SK-N-SH (cell line): ENCODE measurements at regions not wholly inside any gene's neighbourhood (a gene's known extent, or its start where the extent isn't known, plus 50 kb on each side); places are given as distances from the start of the nearest gene placed in this dataset.

Experiments used
- CTCF ChIA-PET: fragments of 300-600, 350-600 bp; formaldehyde crosslinking; extraction: SDS; loops from one replicate; lab custom pipeline; 2021; lab: Yijun Ruan, JAX
- POLR2A ChIA-PET: fragments of 350-600 bp; sonication (Branson Sonifier 250); formaldehyde crosslinking; extraction: SDS; loops from one replicate; lab custom pipeline; 2020; ENCODE audit warnings: antibody characterized with exemption, inconsistent platforms; lab: Yijun Ruan, JAX
- DNase-seq: peaks from one replicate; pipeline ENCODE4 v3.0.0; 2012
- H2AFZ ChIP-seq: fragments of 200-600 bp; sonication (generic); 2 replicates; pipeline ENCODE4 v1.8.1; 2016; ENCODE audit warnings: antibody characterized with exemption, mild to moderate bottlenecking, low read depth
- H3F3A ChIP-seq: fragments of 200-600 bp; sonication (generic); replicated peaks from 2 replicates; pipeline ENCODE3; 2016; ENCODE audit warnings: antibody characterized with exemption, mild to moderate bottlenecking; ENCODE audit not compliant: insufficient read depth
- H3K27ac ChIP-seq, 2 experiments: fragments of 200-500 bp in 1 of 2; fragments of 200-600 bp in 1 of 2; sonication (Bioruptor generic) in 1 of 2; sonication (generic), shearing (Covaris generic) in 1 of 2; 2 replicates each; pipeline versions ENCODE4 v1.5.1 to v1.6.1; 2014 to 2016; ENCODE audit warnings: low read depth in 2 of 2, inconsistent platforms in 1 of 2, low read length in 1 of 2, mild to moderate bottlenecking in 1 of 2, mixed read lengths in 1 of 2
- H3K27me3 ChIP-seq: fragments of 200-600 bp; sonication (generic), shearing (Covaris generic); 2 replicates; pipeline ENCODE4 v1.6.1; 2016; ENCODE audit warnings: mixed run types; ENCODE audit not compliant: insufficient read depth
- H3K36me3 ChIP-seq, 2 experiments: fragments of 200-500 bp in 1 of 2; fragments of 200-600 bp in 1 of 2; sonication (Bioruptor generic) in 1 of 2; sonication (generic) in 1 of 2; replicated peaks in 1 of 2; 2 replicates each; pipeline versions ENCODE3 to v1.5.1; 2014 to 2016; ENCODE audit warnings: low read length in 1 of 2, mild to moderate bottlenecking in 1 of 2; ENCODE audit not compliant: insufficient read depth in 2 of 2, control insufficient read depth in 1 of 2
- H3K4me1 ChIP-seq, 2 experiments: fragments of 200-500 bp in 1 of 2; fragments of 200-600 bp in 1 of 2; sonication (Bioruptor generic) in 1 of 2; sonication (generic), shearing (Covaris generic) in 1 of 2; 2 replicates each; pipeline versions ENCODE4 v1.5.1 to v1.6.1; 2014 to 2016; ENCODE audit warnings: low read depth in 1 of 2, low read length in 1 of 2, mixed run types in 1 of 2; ENCODE audit not compliant: insufficient read depth in 2 of 2, control insufficient read depth in 1 of 2
- H3K4me2 ChIP-seq: fragments of 200-600 bp; sonication (generic), shearing (Covaris generic); 2 replicates; pipeline ENCODE4 v1.6.1; 2017; ENCODE audit warnings: mixed run types
- H3K4me3 ChIP-seq, 2 experiments: fragments of 200-500 bp in 1 of 2; fragments of 200-600 bp in 1 of 2; sonication (Bioruptor generic) in 1 of 2; sonication (generic), shearing (Covaris generic) in 1 of 2; 2 replicates each; pipeline versions ENCODE4 v1.5.1 to v1.8.1; 2014 to 2016; ENCODE audit warnings: low read depth in 2 of 2, inconsistent platforms in 1 of 2, low read length in 1 of 2, mild to moderate bottlenecking in 1 of 2, mixed read lengths in 1 of 2, moderate library complexity in 1 of 2
- H3K79me2 ChIP-seq: fragments of 200-600 bp; sonication (generic); 2 replicates; pipeline ENCODE4 v1.8.1; 2017; ENCODE audit warnings: mild to moderate bottlenecking; ENCODE audit not compliant: insufficient read depth
- H3K9ac ChIP-seq: fragments of 200-600 bp; sonication (generic); 2 replicates; pipeline ENCODE4 v1.6.1; 2017; ENCODE audit warnings: mixed run types
- H3K9me2 ChIP-seq: fragments of 200-600 bp; sonication (generic); 2 replicates; pipeline ENCODE4 v1.6.1; 2017; ENCODE audit warnings: mixed run types
- H3K9me3 ChIP-seq: fragments of 200-600 bp; sonication (generic); 2 replicates; pipeline ENCODE4 v1.6.1; 2017; ENCODE audit warnings: mixed run types, mild to moderate bottlenecking, moderate library complexity
- H4K20me1 ChIP-seq: fragments of 200-600 bp; sonication (generic); 2 replicates; pipeline ENCODE4 v1.6.1; 2017; ENCODE audit warnings: mild to moderate bottlenecking, mixed run types; ENCODE audit not compliant: insufficient read depth
- CHD2 ChIP-seq: fragments of 150-350 bp; IDR thresholded peaks from 2 replicates; pipeline ENCODE4 v1.6.1; 2018; ENCODE audit warnings: low read length; ENCODE audit not compliant: partially characterized antibody
- FOSL2 ChIP-seq: IDR thresholded peaks from 2 replicates; pipeline ENCODE4 v1.4.0; 2012; ENCODE audit warnings: low read depth, mild to moderate bottlenecking, moderate library complexity, borderline replicate concordance
- FOXJ3 ChIP-seq: sonication (generic); formaldehyde crosslinking; IDR thresholded peaks from 2 replicates; pipeline ENCODE4 v1.5.1; 2020; ENCODE audit warnings: mild to moderate bottlenecking, missing genetic modification reagents
- FOXM1 ChIP-seq: IDR thresholded peaks from 2 replicates; pipeline ENCODE4 v1.4.0; 2012; ENCODE audit warnings: low read depth, mild to moderate bottlenecking
- GABPA ChIP-seq: IDR thresholded peaks from 2 replicates; pipeline ENCODE4 v1.4.0; 2012; ENCODE audit warnings: low read depth, mild to moderate bottlenecking
- NFIC ChIP-seq: IDR thresholded peaks from 2 replicates; pipeline ENCODE4 v1.4.0; 2012; ENCODE audit warnings: borderline replicate concordance
- NRF1 ChIP-seq: IDR thresholded peaks from 2 replicates; pipeline ENCODE4 v1.6.1; 2012; ENCODE audit warnings: low read depth, mild to moderate bottlenecking, low read length
- POLR2AphosphoS5 ChIP-seq: IDR thresholded peaks from 2 replicates; pipeline ENCODE4 v1.6.1; 2012; ENCODE audit warnings: low read depth, low read length
- RAD21 ChIP-seq: IDR thresholded peaks from 2 replicates; pipeline ENCODE4 v1.6.1; 2012; ENCODE audit warnings: mild to moderate bottlenecking, low read length
- RFX5 ChIP-seq: IDR thresholded peaks from 2 replicates; pipeline ENCODE4 v1.6.1; 2012; ENCODE audit warnings: mild to moderate bottlenecking, improper control_type of control experiment, low read length
- RXRA ChIP-seq: IDR thresholded peaks from 2 replicates; pipeline ENCODE4 v1.4.0; 2012; ENCODE audit warnings: low read depth, mild to moderate bottlenecking, borderline replicate concordance
- SMC3 ChIP-seq: IDR thresholded peaks from 2 replicates; pipeline ENCODE4 v1.6.1; 2012; ENCODE audit warnings: low read depth, low read length, improper control_type of control experiment
- TAF1 ChIP-seq: IDR thresholded peaks from 2 replicates; pipeline ENCODE4 v1.6.1; 2012; ENCODE audit warnings: low read depth, mild to moderate bottlenecking, low read length, moderate library complexity, borderline replicate concordance
- TCF12 ChIP-seq: IDR thresholded peaks from 2 replicates; pipeline ENCODE4 v1.4.0; 2012
- TEAD4 ChIP-seq: IDR thresholded peaks from 2 replicates; pipeline ENCODE4 v1.4.0; 2012; ENCODE audit warnings: mild to moderate bottlenecking, borderline replicate concordance; ENCODE audit not compliant: insufficient read depth
- YY1 ChIP-seq: IDR thresholded peaks from 2 replicates; pipeline ENCODE4 v1.4.0; 2012; ENCODE audit warnings: low read depth, mild to moderate bottlenecking
- WGBS: methylation state at CpG from one replicate; pipeline ENCODE4 v1.1.6; 2017; ENCODE audit warnings: low lambda C conversion rate; 5-methylcytosine and 5-hydroxymethylcytosine counted together
- TF ChIP-seq, protein P1 (sequence below): IDR thresholded peaks from 2 replicates; pipeline ENCODE4 v1.6.1; 2012; ENCODE audit warnings: mild to moderate bottlenecking, low read depth, low read length, moderate library complexity
- TF ChIP-seq, protein P2 (sequence below): fragments of 150-350 bp; IDR thresholded peaks from 2 replicates; pipeline ENCODE4 v1.6.1; 2016; ENCODE audit warnings: mild to moderate bottlenecking, low read depth, low read length
- TF ChIP-seq, protein P3 (sequence below): IDR thresholded peaks from 2 replicates; pipeline ENCODE4 v1.4.0; 2012; ENCODE audit warnings: low read depth
- TF ChIP-seq, protein P4 (sequence below): fragments of 200-600 bp; sonication (generic); IDR thresholded peaks from 2 replicates; pipeline ENCODE4 v1.6.1; 2017; ENCODE audit warnings: antibody characterized with exemption, mild to moderate bottlenecking, moderate library complexity

DNA sequence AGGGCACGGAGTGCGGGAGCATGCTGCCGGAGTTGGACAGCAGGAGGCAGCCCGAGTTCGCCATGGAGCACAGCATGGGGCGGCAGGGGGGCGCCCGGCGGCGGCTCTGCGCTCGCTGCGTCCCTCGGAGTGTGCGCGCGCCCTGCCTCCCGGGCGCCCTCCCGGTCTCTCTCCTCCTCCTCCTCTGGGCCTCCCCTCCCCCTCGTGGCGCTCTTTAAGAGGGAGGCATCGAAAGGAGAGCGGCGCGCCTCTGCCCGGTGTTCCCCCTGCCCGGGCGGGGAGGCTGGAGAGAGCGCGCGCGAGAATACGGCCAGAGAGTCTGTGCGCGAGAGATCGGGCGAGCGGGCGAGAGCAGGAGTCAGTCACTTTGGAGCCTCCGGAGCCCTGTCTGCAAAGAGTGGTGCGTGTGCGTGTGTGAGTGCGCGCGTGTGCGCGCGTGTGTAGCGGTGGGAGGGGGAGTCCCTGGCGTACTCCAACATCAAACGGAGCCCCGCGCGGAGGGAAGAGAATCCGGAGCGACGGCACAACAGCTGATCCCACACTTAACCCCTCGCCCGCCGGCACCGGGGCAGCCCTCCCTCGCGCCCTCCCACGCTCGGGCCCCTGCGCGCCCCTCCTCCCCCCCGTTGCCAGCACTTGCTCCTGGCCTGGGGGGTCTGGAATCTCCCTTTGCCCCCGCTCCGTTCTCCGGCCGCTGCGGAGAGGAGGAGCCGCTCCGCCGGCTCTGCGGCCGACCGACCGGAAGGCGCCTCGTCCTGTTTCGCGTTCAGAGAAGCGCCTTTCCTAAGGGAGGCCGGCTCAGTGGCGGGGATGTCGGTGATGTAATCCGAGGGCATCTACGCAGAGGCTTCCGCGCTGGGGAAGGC lies 108.9 kb downstream of the ENGASE start:
- 3% methylated on average over 69 of the region's 93 CpGs for WGBS
- Histone ChIP-seq H3K27me3 (peaks cover 78% of the 10 kb centered on the region), H3K36me3 (no peaks in the 10 kb centered on the region), H3K4me3 (peak overlapping the region in 1 of 2 experiments; percentile 21; a peak in 2 of 4 replicates), H3K4me2 (peak overlapping the region; percentile 44; the same call in 1 of the 2 replicates), H3K9me3 (no peaks in the 10 kb centered on the region), H3K27ac (no peak overlapping the region), H3K9me2 (no peaks in the 10 kb centered on the region), H4K20me1 (peaks cover 12% of the 10 kb centered on the region; the same call in 1 of the 2 replicates), H3K9ac (no peak overlapping the region), H3K4me1 (peaks cover 0 to 3% of the 10 kb centered on the region in 2 experiments; a peak in 1 of 4 replicates), H3F3A (no peaks in the 10 kb centered on the region), H3K79me2 (no peaks in the 10 kb centered on the region), H2AFZ (no peak overlapping the region)
- POLR2A ChIA-PET, result no interaction called here
- TF ChIP-seq FOXJ3 (CRISPR knock-in tag) (no peak), CHD2 (peak; percentile 16)
- DNase-seq, result peak; percentile 91
- CTCF ChIA-PET, result interaction anchor here (0.7 to 25.7 kb wide), 8 partner anchors 18 to 448 kb away, joined by 3 to 1340 read pairs (median 8); no protein-coding TSS in a partner anchor

DNA sequence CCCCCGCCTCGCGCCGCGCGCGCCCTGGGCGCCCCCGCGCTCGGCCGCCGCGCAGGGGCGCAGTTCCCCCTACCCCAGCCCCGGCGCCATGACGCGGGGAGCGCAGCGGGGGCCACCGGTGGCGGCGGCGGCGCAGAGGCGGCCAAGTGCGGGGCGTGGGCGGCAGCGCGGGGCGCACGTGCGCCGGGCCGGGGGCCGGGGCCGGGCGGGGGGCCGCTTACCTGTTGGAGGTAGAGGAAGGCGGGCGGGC lies 108.3 kb downstream of the ENGASE start:
- no peaks in the 10 kb centered on the region for H3F3A ChIP-seq
- no peak overlapping the region; the same call in 1 of the 2 replicates for H3K4me2 ChIP-seq
- peaks cover 80% of the 10 kb centered on the region for H3K27me3 ChIP-seq
- no CpG with 5 or more reads among the region's 43 CpGs for WGBS
- no peak for TF ChIP-seq NFIC
- no peak for TF ChIP-seq TEAD4
- no peak for TF ChIP-seq RXRA
- TF ChIP-seq POLR2AphosphoS5, result no peak
- TF ChIP-seq TCF12, result no peak
- TF ChIP-seq, protein P1, sequence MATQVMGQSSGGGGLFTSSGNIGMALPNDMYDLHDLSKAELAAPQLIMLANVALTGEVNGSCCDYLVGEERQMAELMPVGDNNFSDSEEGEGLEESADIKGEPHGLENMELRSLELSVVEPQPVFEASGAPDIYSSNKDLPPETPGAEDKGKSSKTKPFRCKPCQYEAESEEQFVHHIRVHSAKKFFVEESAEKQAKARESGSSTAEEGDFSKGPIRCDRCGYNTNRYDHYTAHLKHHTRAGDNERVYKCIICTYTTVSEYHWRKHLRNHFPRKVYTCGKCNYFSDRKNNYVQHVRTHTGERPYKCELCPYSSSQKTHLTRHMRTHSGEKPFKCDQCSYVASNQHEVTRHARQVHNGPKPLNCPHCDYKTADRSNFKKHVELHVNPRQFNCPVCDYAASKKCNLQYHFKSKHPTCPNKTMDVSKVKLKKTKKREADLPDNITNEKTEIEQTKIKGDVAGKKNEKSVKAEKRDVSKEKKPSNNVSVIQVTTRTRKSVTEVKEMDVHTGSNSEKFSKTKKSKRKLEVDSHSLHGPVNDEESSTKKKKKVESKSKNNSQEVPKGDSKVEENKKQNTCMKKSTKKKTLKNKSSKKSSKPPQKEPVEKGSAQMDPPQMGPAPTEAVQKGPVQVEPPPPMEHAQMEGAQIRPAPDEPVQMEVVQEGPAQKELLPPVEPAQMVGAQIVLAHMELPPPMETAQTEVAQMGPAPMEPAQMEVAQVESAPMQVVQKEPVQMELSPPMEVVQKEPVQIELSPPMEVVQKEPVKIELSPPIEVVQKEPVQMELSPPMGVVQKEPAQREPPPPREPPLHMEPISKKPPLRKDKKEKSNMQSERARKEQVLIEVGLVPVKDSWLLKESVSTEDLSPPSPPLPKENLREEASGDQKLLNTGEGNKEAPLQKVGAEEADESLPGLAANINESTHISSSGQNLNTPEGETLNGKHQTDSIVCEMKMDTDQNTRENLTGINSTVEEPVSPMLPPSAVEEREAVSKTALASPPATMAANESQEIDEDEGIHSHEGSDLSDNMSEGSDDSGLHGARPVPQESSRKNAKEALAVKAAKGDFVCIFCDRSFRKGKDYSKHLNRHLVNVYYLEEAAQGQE, result no peak
- no peak for TF ChIP-seq TAF1
- no peak for TF ChIP-seq NRF1
- TF ChIP-seq FOSL2, result no peak
- no peak for TF ChIP-seq RAD21
- no peak for TF ChIP-seq GABPA
- TF ChIP-seq, protein P2, sequence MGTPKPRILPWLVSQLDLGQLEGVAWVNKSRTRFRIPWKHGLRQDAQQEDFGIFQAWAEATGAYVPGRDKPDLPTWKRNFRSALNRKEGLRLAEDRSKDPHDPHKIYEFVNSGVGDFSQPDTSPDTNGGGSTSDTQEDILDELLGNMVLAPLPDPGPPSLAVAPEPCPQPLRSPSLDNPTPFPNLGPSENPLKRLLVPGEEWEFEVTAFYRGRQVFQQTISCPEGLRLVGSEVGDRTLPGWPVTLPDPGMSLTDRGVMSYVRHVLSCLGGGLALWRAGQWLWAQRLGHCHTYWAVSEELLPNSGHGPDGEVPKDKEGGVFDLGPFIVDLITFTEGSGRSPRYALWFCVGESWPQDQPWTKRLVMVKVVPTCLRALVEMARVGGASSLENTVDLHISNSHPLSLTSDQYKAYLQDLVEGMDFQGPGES, result no peak
- TF ChIP-seq, protein P3, sequence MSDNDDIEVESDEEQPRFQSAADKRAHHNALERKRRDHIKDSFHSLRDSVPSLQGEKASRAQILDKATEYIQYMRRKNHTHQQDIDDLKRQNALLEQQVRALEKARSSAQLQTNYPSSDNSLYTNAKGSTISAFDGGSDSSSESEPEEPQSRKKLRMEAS, result no peak
- no peak for TF ChIP-seq FOXM1
- TF ChIP-seq, protein P4, sequence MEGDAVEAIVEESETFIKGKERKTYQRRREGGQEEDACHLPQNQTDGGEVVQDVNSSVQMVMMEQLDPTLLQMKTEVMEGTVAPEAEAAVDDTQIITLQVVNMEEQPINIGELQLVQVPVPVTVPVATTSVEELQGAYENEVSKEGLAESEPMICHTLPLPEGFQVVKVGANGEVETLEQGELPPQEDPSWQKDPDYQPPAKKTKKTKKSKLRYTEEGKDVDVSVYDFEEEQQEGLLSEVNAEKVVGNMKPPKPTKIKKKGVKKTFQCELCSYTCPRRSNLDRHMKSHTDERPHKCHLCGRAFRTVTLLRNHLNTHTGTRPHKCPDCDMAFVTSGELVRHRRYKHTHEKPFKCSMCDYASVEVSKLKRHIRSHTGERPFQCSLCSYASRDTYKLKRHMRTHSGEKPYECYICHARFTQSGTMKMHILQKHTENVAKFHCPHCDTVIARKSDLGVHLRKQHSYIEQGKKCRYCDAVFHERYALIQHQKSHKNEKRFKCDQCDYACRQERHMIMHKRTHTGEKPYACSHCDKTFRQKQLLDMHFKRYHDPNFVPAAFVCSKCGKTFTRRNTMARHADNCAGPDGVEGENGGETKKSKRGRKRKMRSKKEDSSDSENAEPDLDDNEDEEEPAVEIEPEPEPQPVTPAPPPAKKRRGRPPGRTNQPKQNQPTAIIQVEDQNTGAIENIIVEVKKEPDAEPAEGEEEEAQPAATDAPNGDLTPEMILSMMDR, result no peak
- no peak for TF ChIP-seq RFX5
- TF ChIP-seq FOXJ3 (CRISPR knock-in tag), result no peak
- no peak for TF ChIP-seq YY1
- TF ChIP-seq SMC3, result no peak
- H2AFZ ChIP-seq, result no peak overlapping the region
- H3K27ac ChIP-seq, result no peak overlapping the region
- no peaks in the 10 kb centered on the region for H3K36me3 ChIP-seq
- ChIA-PET CTCF (interaction anchor here (0.7 to 34.2 kb wide), 6 partner anchors 10 to 448 kb away, joined by 3 to 571 read pairs (median 6); no protein-coding TSS in a partner anchor), POLR2A (no interaction called here)
- peaks cover 0 to 3% of the 10 kb centered on the region in 2 experiments; a peak in 1 of 4 replicates for H3K4me1 ChIP-seq
- no peaks in the 10 kb centered on the region for H3K9me3 ChIP-seq
- no peaks in the 10 kb centered on the region for H3K9me2 ChIP-seq
- H4K20me1 ChIP-seq, result peaks cover 12% of the 10 kb centered on the region; the same call in 1 of the 2 replicates
- H3K4me3 ChIP-seq, result no peak overlapping the region; a peak in 1 of 4 replicates
- DNase-seq, result no peak
- H3K9ac ChIP-seq, result no peak overlapping the region
- H3K79me2 ChIP-seq, result no peaks in the 10 kb centered on the region
